ENCODE measurements at regions not wholly inside any gene's neighbourhood (a gene's known extent, or its start where the extent isn't known, plus 50 kb on each side); places are given as distances from the start of the nearest gene placed in this dataset.

- DNase-seq: no peak
Observed at GRCh38 chr17:69605571-69605970, 191.1 kb downstream of the MAP2K6 start.

- DNase-seq: no peak
Observed at GRCh38 chr17:69606142-69606800, 191.8 kb downstream of the MAP2K6 start.

DNA sequence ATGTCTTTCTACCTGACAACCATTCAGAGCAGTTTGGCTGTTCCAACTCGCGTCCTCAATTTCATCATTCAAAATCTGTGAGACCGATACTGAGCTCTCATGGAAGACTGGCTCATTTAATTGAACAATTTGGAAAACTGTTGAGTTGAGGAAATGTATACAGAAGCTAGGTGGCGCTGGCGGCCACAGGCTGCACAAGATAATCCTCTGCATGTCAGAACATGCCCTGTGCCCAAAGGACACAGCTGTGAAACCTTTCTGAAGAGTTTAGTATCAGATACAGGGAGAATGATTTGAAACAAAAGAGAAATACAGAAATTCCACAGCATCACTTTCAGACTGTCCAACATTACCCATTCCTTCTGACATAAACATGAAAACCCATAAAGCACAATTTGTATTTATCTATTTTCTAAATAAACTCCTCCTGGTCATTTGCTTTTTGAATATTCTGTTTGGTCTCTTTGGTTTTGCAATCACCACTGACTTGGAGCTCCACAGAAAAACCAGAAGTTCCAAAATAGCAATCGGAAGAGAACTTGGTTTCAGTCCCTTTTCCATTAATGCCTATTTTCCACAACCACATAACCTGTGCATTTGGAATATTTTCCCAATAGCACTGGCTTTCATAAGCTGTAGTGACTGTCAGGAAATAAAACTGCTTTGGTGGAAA, 192.8 kb downstream of the MAP2K6 start:
- DNase-seq: peak; percentile 47

DNA sequence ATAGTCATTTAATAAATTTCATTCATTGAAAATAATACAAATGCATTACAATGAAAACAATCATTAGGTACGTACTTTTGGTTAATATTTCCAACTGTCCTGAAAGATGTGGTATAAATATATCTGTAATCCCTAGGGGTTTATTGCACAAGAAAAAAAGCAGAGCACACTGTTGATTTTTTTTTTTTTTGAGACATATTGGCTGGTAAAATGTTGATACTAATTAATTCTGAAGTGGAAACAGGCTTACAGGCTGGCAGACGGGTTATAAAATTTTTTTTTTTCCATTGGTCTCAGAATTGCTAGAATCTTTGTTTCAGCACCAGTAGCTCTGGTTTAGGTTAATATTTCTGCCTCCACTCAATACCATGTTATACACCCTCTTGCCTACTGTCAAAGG, 193.6 kb downstream of the MAP2K6 start:
- no peak for DNase-seq

GRCh38 chr17:69608808-69609472, 194.4 kb downstream of the MAP2K6 start:
- DNase-seq: peak; percentile 18

- peak; percentile 18 for DNase-seq
Observed at GRCh38 chr17:69609473-69610305, 195.2 kb downstream of the MAP2K6 start.

DNA sequence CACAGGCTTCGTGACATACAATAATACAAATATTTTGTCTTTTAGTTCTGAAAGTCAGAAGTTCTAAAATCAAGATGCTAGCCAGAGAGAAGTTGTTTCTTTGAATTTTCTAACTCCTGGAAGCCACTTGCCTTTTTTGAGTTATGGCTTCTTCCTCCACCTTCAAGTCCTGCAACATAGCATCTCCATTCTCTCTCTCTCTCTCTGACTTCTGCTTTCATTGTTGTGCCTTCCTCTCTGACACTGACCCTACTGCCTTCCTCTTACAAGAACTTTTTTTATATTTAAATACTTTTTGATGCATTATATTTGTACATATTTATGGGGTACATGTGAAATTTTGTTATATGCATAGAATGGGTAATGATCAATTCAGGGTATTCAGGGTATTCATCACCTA, 205.9 kb downstream of the MAP2K6 start:
- no peak for DNase-seq

DNA sequence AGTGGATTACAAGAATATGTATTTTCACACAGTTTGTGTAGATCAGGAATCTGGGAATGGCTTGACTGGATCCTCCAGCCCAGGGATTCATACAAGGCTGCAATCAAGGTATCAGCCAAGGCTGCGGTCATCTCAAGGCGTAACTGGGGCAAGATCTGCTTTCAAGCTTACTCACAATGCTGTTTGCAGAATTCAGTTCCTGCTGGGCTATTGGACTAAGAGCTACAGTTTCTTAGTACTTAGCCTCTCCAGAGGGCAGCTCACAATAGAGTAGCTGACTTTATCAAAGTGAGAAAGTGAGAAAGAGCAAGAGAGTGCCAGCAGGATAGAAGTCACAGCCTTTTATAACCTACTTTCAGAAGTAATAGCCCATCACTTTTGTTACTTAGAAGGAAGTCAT, 211.0 kb downstream of the MAP2K6 start:
- DNase-seq: no peak

GRCh38 chr17:69630056-69630635, 215.6 kb downstream of the MAP2K6 start:
- no peak for DNase-seq

DNA sequence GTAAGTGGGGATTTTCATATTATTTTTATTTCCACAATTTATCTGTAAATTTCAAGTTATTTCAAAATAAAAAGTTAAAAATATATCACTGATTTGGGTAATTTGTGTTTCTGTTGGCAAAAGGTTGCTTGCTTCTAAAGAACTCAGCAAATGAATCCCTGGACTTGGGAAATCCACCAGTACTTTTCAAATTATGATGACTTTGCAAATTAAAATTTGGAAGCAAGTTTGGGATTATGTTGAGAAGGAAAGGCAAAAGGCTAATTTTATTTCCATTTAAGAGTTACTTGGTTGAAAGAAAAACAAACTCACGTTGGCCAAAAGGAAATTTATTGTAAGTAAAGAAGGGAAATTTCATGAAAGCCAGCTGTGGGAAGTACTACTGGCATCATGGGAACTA, 220.3 kb downstream of the MAP2K6 start:
- no peak for DNase-seq

DNA sequence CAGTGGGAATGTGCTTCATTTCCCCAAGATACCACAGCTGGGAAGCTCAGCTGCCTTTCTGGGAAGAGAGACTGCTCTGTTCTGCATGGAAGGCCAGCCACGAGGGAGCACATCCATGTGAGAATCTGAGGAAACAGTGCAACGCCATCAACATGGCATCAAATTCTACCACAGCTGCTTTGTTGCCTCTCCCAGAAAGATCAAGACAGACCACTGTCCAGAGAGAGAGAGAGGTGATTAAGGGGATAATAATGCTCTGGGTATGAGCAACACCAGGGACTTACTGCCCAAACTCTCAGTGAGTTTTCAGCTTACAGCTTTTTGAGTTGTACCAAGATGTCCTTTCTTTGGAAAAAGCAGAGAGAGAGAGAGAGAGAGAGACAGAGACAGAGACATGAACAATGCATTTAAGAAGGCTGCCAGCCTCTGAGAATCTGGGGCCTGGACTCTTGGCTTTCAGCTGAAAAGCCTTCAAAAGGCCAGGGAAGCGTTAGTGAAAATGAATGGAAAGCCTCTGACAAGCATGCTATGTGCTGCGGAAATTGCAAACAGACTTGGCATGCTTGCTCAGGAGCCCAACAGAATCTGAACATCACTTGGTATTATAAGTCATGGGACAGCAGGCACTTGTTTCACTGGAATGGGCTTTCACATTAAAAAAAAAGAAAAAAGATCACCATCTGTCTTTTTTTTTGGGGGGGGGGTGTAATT, 223.1 kb downstream of the MAP2K6 start:
- DNase-seq: no peak

DNA sequence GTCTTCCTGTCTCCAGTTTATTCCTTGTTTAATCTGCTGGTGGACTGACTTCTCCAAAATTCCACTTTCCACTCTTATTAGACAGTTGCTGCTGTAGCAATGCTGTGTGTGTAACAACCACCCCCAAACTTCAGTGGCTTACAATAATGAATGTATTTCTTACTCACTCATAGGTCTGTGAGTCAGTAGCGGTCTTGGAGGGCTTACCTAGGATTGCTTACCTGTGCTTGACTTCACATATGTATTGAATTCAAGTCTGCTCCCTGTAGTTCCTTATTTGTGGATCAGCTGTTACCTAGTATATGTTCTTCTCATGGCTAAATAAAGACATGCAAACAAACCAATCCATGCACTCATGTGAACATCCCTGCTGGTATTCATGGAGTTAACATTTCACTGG, 224.6 kb downstream of the MAP2K6 start:
- no peak for DNase-seq

DNA sequence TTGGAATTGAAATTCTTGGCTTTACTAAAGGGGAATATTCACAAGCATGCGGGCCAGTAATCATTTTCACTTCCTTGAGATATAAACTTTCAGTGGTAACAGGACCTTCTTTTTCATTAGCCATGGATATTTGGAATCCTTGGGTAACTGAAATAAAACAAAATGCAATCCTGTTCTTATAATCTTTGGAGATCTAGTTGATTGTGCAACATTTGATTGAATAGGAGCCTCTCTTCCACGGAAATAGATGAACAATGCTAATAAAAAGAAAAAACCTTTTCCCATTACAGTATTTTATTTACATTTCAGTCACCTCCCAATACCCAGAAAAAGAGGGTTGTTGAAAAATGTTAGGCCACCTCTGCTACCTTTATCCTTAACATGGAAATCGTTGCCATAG, 225.6 kb downstream of the MAP2K6 start:
- no peak for DNase-seq

DNA sequence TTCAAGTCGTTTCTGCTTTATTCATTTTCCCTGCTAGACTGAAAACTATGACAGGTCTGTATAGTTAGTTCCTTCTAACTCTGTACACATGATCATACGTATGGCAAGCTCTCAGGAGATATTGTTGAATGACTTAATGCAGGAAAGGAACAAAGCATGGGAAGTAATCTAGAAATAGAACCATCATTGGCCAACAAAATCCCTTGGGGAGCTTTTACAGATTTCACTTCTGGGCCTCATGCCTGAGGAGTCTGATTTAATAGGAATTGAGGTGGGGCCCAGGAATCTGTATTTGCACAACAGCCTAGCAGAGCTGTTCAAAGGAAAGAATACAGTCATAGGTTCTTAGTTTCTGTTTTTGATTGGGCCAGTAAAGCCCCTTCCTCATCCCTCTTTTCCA, 229.2 kb downstream of the MAP2K6 start:
- no peak for DNase-seq

- DNase-seq: no peak
Observed at GRCh38 chr17:69646729-69647128, 232.2 kb downstream of the MAP2K6 start.

DNA sequence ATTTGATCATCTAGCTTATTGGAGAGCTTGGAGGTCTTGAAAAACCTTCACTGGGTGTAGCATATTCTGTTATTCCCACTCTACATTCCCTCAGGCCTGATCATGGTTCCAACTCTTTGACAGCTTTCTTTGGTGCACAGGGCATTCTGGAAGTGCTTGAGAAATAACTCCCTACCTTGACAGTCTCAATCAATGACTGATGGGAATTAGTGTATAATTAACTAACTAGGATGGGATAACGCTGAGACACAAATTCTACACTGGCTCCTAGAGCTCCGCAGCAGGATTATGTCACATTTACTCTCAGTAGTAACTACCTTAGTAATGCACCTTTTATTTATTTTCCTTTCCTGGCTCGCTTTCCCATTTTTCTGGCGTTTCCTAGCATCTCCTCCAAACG, 236.4 kb downstream of the MAP2K6 start:
- DNase-seq: no peak

- DNase-seq: no peak
Observed at GRCh38 chr17:69651921-69652320, 237.4 kb downstream of the MAP2K6 start.

DNA sequence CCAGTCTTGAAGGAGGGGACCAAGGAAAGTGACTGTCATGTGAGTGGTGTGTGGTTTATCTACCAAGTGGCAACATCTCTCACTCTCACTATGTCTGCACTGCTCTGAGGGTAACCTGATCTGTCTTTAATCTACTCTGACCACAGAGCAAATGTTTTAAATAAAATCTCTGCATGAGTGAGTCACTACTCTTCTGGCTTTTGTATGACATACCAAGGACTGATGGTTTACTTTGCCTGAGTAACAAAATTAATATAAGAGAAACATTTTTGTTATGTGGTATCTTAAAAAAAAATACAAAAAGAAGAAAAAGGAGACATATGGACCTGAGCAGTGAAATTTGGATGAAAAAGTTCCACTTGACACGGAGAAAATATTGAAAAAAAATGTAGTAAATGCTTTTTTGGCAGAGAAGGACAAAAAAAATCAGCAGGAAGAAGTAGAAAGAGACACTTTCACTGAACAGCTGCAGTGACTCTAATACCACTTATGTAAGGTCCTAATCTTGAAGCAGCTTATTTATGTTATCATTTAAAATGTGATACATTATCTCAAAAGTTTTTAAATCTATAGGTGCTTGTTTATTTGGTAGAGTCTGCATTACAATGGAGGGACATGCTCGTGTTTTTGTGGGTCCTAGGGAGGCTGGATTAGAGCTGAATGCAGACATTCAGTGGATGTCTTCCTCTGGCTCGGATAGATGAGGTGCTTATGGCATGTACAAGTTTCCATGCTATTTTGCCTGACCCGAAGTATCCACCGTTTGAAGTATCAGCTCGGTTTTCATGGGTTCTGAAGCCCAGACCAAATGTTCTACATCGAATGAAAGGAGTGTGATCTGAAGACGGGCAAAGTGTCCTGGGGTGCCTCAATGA, 240.7 kb downstream of the MAP2K6 start:
- DNase-seq: no peak

DNA sequence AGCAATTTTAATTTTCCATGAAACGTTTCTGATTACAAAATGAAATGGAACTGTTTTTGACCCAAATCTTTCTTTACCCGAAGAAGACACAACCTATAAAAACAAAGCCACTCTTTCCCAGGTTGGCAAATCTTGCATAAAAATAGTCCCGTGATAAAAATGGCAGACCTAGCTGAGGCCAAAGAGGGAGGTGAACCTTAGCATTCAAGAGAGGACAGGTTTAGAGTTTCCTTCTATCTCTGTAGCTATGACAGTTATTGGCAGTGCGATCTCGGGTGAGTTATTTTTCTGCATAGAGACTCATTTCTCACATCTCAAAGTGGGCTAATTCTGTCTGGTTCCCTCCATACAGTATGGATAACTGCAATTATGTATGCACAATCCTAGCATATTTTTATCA, 241.4 kb downstream of the MAP2K6 start:
- DNase-seq: no peak

- no peak for DNase-seq
Observed at GRCh38 chr17:69669441-69670178, 255.1 kb downstream of the MAP2K6 start.

DNA sequence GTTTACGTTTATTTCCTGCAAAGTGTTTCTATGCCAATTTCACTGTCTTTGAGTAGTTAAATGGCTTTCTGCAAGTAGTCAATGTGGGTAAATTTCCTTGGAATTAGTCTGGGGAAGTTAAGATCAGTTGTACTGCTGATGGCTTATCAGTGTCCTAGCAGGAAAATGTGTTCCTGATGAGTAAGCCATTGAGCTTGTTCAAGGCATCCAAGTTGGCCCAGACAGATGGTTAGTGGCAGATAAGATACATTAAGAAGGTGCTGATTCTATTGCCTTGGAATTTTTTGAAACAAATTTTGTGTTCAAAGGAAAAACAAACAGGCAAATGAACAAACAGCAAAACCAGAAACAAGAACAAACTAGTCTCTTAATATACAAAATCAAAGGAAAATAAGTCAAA, 258.4 kb downstream of the MAP2K6 start:
- DNase-seq: no peak

All from suppressor macrophage treated with lipopolysaccharide for 4 hours (primary cell).